AG09309 (cell line): ENCODE measurements at regions not wholly inside any gene's neighbourhood (a gene's known extent, or its start where the extent isn't known, plus 50 kb on each side); places are given as distances from the start of the nearest gene placed in this dataset.

Experiments used
- DNase-seq: peaks from one replicate; pipeline ENCODE4 v3.0.0-alpha.2; 2010; ENCODE audit warnings: low read depth
- H3K4me3 ChIP-seq: 2 replicates; pipeline ENCODE4 v1.5.1; 2011; ENCODE audit warnings: mild to moderate bottlenecking, low read depth, low read length, moderate library complexity; ENCODE audit not compliant: control insufficient read depth
- TF ChIP-seq, protein P1 (sequence below): IDR thresholded peaks from 2 replicates; pipeline ENCODE4 v1.5.1; 2011; ENCODE audit warnings: mild to moderate bottlenecking, low read depth, low read length, inconsistent platforms; ENCODE audit not compliant: insufficient read depth, control insufficient read depth; ENCODE audit errors: missing control alignments

DNA sequence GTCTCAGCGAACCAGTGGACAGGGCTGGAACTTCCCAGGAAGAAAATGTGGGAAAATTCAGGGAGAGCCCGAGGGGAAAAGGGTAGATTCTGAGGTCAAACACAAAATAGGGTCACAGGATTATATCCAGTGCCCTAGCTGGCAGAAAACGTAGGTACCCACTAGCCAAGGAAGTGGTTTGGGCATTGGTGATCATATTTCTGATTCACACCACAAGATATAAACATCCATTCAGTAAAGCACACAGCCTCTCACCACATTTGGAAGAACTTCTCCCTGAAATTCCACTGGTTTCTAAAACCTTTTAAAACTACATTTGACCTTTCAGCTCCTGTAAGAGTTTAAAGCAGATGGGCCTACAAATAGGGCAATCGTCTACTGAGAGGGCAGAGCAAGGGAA, 186.9 kb downstream of the TTC32 start:
- peak; percentile 5 for DNase-seq

DNA sequence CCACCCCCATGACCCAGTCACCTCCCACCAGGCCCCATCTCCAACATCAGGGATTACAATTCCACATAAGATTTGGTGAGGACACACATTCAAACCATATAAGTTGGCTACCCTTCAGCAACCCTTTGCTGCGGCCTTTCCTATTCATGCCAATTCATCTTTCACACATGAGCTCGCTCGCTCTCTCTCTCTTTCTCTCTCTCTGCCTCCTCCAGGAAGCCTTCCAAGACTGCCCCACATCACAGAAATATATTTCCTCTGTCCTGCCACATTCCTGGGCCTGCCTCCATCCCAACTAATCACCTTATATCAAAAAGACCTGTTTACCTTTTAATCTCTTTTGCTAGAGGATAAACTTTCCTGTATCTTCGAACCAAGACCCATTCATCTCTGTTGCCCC, 188.9 kb downstream of the TTC32 start:
- TF ChIP-seq, protein P1, sequence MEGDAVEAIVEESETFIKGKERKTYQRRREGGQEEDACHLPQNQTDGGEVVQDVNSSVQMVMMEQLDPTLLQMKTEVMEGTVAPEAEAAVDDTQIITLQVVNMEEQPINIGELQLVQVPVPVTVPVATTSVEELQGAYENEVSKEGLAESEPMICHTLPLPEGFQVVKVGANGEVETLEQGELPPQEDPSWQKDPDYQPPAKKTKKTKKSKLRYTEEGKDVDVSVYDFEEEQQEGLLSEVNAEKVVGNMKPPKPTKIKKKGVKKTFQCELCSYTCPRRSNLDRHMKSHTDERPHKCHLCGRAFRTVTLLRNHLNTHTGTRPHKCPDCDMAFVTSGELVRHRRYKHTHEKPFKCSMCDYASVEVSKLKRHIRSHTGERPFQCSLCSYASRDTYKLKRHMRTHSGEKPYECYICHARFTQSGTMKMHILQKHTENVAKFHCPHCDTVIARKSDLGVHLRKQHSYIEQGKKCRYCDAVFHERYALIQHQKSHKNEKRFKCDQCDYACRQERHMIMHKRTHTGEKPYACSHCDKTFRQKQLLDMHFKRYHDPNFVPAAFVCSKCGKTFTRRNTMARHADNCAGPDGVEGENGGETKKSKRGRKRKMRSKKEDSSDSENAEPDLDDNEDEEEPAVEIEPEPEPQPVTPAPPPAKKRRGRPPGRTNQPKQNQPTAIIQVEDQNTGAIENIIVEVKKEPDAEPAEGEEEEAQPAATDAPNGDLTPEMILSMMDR: no peak
- DNase-seq: no peak
- no peak overlapping the region for H3K4me3 ChIP-seq

More for the DNA sequence above, 186.9 kb downstream of the TTC32 start:
- H3K4me3 ChIP-seq: no peak overlapping the region
- TF ChIP-seq, protein P1: no peak

DNA sequence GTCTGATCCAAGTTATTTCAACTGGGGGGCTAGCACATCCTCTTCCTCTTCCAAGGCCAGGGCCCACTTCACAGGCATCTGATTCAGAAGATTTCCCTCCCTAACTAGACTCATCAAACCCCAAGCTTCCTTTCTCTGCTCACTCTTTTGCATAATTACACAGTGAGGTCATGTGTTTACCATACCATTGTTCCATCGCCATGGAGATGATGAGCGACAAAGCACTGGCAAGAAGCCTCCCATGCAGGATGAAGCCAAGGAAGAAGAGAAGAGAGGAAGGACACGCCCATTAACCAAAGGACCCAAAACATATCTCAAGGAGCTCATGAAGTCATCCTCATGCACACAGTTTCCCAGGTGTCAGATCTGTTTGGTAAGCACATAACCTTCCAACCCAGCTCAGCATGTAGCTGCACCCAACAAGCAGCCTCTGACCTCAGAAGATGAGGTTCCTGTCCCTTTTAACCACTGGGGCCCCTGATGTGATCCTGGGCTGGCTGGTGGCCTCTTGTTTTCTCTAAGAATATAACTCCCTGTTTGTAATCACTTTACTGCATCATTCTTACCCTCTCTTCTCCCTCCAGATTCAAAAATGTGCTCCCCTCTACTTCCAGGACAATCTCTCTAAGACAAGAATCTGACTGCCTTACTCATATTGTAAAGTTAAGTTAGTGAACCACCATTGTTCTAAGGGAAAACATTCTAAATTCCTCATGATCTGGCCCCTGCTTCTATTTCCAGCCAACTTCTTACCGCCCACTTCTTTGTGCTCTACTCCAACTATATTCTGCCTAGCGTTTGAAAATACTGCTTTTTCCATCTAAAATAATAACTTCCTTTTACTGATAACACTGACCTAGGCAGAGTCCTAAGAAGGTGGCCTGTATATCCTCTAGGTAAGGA, 190.1 kb downstream of the TTC32 start:
- peak; percentile 89 for DNase-seq
- TF ChIP-seq, protein P1: no peak
- no peak overlapping the region for H3K4me3 ChIP-seq

DNA sequence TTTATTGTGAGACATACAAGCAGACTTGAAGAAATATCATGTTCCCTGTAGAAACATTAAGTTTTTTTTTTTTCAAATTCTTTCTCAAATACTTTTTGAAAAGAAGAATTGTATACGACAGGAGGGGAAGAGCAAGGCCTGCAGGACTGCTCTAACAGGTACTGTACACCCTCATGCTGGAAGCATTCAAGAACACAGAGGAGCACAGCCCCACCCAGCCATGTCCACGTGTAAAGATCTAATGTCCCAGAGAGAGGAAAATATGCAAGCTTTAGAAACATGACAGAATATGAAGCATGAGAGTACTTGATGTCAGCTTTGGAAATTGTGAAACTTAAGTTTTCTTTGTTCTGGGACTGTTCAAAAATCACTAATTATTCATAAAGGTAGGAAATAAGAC, 191.6 kb downstream of the TTC32 start:
- no peak overlapping the region for H3K4me3 ChIP-seq
- no peak for DNase-seq
- TF ChIP-seq, protein P1: no peak

DNA sequence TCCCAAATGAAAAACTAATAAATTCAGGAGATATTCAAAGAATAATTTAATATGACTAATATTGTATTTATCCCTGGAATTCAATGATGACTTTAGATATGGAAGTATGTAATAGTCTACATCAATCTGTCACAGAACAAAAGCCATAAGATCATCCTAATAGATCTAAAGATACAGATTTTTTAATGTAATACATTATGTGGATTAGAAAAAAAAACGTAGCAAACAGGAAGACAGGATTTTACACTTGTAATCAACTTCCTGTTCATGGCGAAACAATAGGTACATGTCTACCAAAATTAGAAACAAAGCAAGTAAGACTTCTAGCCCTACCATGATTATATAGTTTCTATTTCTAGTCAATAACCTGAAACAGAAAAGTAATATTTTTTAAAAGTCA, 192.2 kb downstream of the TTC32 start:
- no peak for DNase-seq

DNA sequence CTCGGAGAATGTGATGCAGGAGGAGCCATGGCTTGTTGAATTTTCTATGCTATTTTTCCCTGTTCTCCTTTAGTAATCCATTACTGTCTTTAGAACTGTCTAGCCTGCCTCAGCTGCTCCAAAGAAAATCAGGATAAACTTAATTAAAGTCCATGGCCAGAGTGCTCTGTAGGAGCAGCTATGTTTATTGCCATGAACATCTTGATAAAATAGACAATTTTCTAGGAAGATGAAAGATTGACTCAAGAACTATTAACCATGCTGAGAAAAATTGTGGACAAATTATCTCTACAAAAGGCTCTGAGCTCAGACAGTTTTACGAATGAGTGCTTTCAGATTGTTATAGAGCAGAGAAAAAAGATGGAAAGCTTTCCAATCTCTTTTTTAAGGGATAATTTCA, 193.0 kb downstream of the TTC32 start:
- no peak overlapping the region for H3K4me3 ChIP-seq
- TF ChIP-seq, protein P1: no peak
- no peak for DNase-seq

More for the DNA sequence above, 192.2 kb downstream of the TTC32 start:
- TF ChIP-seq, protein P1: no peak
- no peak overlapping the region for H3K4me3 ChIP-seq

DNA sequence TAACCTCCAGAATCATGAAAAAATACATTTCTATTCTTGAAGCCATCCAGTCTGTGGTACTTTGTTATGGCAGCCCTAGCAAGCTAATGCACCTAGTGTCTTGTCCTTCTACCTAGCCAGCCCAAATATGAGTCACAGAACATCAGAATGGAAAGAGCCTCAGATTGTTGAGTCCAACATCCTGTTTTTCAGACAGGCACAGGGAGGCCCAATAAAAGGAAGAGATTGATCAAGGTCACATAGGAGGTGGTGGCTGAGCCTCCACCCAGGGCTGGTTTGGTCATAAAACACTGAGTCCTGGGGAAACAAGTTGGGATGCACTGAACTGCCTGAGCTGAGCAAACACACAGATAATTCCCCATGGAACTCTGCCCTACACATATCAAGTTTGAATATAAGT, 195.5 kb downstream of the TTC32 start:
- TF ChIP-seq, protein P1: no peak
- DNase-seq: no peak

More for the DNA sequence above, 195.5 kb downstream of the TTC32 start:
- no peak overlapping the region for H3K4me3 ChIP-seq
